ENCODE measurements at regions not wholly inside any gene's neighbourhood (a gene's known extent, or its start where the extent isn't known, plus 50 kb on each side); places are given as distances from the start of the nearest gene placed in this dataset.

- no peak for DNase-seq (ENCODE audit: low spot score)
These were observed 100.8 kb upstream of the CDH5 start for GRCh38 chr16:66265556-66266141.

- DNase-seq (ENCODE audit: low spot score), result no peak
These were observed 101.5 kb upstream of the CDH5 start for GRCh38 chr16:66265048-66265415.

GRCh38 chr16:66264311-66265047, 102.0 kb upstream of the CDH5 start:
- DNase-seq (ENCODE audit: low spot score), result no peak

- no peak for DNase-seq (ENCODE audit: low spot score)
These were observed 102.5 kb upstream of the CDH5 start for GRCh38 chr16:66263973-66264310.

GRCh38 chr16:66263168-66263972, 103.1 kb upstream of the CDH5 start:
- DNase-seq (ENCODE audit: low spot score), result no peak

- no peak for DNase-seq (ENCODE audit: low spot score)
These were observed 104.0 kb upstream of the CDH5 start for GRCh38 chr16:66262253-66263167.

GRCh38 chr16:66261826-66262225, 104.7 kb upstream of the CDH5 start:
- no peak for DNase-seq (ENCODE audit: low spot score)

- DNase-seq (ENCODE audit: low spot score), result no peak
These were observed 105.8 kb upstream of the CDH5 start for GRCh38 chr16:66260522-66261254.

GRCh38 chr16:66258916-66259845, 107.3 kb upstream of the CDH5 start:
- DNase-seq (ENCODE audit: low spot score), result no peak

GRCh38 chr16:66256919-66257318, 109.6 kb upstream of the CDH5 start:
- no peak for DNase-seq (ENCODE audit: low spot score)

- DNase-seq (ENCODE audit: low spot score), result no peak
These were observed 110.8 kb upstream of the CDH5 start for GRCh38 chr16:66255647-66256046.

- no peak for DNase-seq (ENCODE audit: low spot score)
These were observed 111.7 kb upstream of the CDH5 start for GRCh38 chr16:66254751-66255150.

- DNase-seq (ENCODE audit: low spot score), result no peak
These were observed 112.4 kb upstream of the CDH5 start for GRCh38 chr16:66254106-66254505.

- DNase-seq (ENCODE audit: low spot score), result no peak
These were observed 114.9 kb upstream of the CDH5 start for GRCh38 chr16:66251476-66252160.

GRCh38 chr16:66250686-66251431, 115.6 kb upstream of the CDH5 start:
- DNase-seq (ENCODE audit: low spot score), result peak; percentile 82

- DNase-seq (ENCODE audit: low spot score), result no peak
These were observed 118.7 kb upstream of the CDH5 start for GRCh38 chr16:66247516-66248481.

GRCh38 chr16:66245868-66246267, 120.6 kb upstream of the CDH5 start:
- no peak for DNase-seq (ENCODE audit: low spot score)

- DNase-seq (ENCODE audit: low spot score), result no peak
These were observed 121.4 kb upstream of the CDH5 start for GRCh38 chr16:66245072-66245471.
